WERI-Rb-1 (cell line): ENCODE measurements at regions not wholly inside any gene's neighbourhood (a gene's known extent, or its start where the extent isn't known, plus 50 kb on each side); places are given as distances from the start of the nearest gene placed in this dataset.

ENCODE experiments used
- DNase-seq: peaks from one replicate; pipeline ENCODE4 v3.0.0-alpha.2; 2020
- H3K27ac ChIP-seq: fragments of 250-450 bp; sonication (Bioruptor Pico); 2 replicates; pipeline ENCODE4 v1.5.1; 2020; ENCODE audit warnings: mild to moderate bottlenecking, moderate library complexity
- H3K27me3 ChIP-seq: fragments of 250-450 bp; sonication (Bioruptor Pico); 2 replicates; pipeline ENCODE4 v1.5.1; 2021; ENCODE audit warnings: mild to moderate bottlenecking, low read depth, moderate library complexity; ENCODE audit not compliant: insufficient read depth, severe bottlenecking
- H3K36me3 ChIP-seq: fragments of 250-450 bp; sonication (Bioruptor Pico); 2 replicates; pipeline ENCODE4 v1.5.1; 2020; ENCODE audit warnings: mild to moderate bottlenecking, moderate library complexity
- H3K4me3 ChIP-seq: 2 replicates; pipeline ENCODE4 v1.5.1; 2011; ENCODE audit warnings: low read depth, mild to moderate bottlenecking, control low read depth, low read length
- H3K9me3 ChIP-seq: fragments of 250-450 bp; sonication (Bioruptor Pico); 2 replicates; pipeline ENCODE4 v1.5.1; 2021; ENCODE audit warnings: mild to moderate bottlenecking, moderate library complexity; ENCODE audit not compliant: severe bottlenecking
- TF ChIP-seq, protein P1 (sequence below): IDR thresholded peaks from 2 replicates; pipeline ENCODE4 v1.5.1; 2011; ENCODE audit warnings: low read depth, mild to moderate bottlenecking, control low read depth, inconsistent platforms, low read length

DNA sequence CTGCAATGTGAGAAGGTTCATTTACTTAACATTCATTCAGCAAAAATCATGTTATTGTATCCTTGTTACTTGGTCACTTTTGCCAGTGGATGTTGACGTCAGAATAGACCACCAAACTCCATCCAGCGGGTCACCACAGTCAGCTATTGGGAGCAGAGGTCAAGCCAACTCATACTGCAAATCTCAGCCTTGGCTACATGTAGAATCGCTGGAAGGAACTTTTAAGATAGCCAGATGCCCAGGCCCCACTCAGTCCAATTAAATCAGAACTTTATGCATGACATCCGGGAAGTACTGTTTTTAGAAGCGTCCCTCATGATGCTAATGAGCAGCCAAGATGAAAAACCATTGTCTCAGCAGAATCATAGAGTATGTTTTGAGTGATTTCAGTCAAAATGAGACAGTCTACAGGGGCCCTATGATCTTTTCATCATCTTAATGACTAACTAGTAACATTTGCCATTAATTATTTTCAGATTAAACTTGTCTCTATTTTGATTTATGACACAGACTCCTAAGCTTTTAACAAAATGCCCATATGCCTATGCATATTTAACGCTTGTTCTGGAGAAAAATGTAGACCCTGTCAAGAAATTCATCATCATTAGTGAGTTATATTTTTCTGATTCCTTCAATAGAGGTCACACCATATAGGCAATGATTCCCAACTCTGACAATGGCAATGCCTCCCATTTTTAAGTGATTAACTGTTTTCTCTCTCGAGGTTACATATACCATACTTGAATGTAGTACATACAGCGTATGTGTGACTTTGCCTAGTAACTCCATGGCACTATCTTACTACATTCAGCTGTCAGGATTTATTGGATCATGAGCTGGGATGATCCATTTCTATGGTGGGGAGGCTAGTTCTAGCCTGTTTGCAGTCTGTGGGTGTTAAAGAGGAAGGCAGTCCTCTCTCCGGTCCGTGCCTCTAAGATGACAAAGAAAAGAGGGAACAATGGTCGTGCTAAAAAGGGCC lies 63.7 kb upstream of the CCBE1 start:
- Histone ChIP-seq H3K4me3 (no peak overlapping the region), H3K9me3 (no peaks in the 10 kb centered on the region), H3K36me3 (no peaks in the 10 kb centered on the region), H3K27ac (no peak overlapping the region), H3K27me3 (no peaks in the 10 kb centered on the region)
- DNase-seq = no peak
- TF ChIP-seq, protein P1, sequence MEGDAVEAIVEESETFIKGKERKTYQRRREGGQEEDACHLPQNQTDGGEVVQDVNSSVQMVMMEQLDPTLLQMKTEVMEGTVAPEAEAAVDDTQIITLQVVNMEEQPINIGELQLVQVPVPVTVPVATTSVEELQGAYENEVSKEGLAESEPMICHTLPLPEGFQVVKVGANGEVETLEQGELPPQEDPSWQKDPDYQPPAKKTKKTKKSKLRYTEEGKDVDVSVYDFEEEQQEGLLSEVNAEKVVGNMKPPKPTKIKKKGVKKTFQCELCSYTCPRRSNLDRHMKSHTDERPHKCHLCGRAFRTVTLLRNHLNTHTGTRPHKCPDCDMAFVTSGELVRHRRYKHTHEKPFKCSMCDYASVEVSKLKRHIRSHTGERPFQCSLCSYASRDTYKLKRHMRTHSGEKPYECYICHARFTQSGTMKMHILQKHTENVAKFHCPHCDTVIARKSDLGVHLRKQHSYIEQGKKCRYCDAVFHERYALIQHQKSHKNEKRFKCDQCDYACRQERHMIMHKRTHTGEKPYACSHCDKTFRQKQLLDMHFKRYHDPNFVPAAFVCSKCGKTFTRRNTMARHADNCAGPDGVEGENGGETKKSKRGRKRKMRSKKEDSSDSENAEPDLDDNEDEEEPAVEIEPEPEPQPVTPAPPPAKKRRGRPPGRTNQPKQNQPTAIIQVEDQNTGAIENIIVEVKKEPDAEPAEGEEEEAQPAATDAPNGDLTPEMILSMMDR = no peak

DNA sequence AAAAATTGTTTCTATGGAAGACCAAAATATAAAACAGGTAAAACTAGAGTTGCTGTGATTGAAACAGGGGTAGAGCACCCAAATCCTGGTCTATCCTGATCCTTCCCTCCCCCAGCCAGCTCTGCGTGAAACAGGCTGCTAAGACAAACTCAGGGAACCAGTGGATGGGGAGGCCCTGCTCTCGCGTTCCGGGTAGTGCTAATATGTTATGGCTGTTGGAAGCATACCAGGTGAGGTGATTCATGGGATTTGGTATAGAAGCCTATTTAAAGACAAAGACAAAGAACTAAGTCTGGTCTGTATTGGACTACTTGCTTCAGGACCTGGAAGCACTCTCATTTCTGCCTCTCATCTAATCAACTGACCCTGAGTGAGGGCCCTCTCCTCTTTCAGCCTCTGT lies 63.0 kb upstream of the CCBE1 start:
- TF ChIP-seq, protein P1 = no peak
- no peaks in the 10 kb centered on the region for H3K27me3 ChIP-seq
- no peaks in the 10 kb centered on the region for H3K36me3 ChIP-seq
- no peak for DNase-seq
- H3K9me3 ChIP-seq = no peaks in the 10 kb centered on the region
- no peak overlapping the region for H3K4me3 ChIP-seq
- no peak overlapping the region for H3K27ac ChIP-seq

DNA sequence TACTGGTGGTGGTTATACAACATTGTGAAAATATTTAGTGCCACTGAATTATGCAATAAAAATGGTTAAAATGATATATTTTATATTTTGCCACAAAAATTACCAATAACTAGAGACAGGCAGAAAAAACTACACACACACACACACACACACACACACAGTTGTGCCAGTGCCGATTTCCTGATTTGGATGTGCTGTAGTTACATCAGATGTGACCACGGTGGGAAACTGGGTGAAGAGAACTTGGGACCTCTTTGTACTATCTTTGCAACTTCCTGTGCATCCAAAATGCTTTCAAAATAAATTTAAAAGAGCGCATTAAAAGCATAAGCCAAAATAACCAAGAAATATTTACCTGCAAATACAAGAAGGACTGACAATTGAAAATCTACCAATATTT lies 61.6 kb upstream of the CCBE1 start:
- no peak overlapping the region for H3K4me3 ChIP-seq
- H3K27ac ChIP-seq = no peak overlapping the region
- TF ChIP-seq, protein P1 = no peak
- no peaks in the 10 kb centered on the region for H3K27me3 ChIP-seq
- no peaks in the 10 kb centered on the region for H3K36me3 ChIP-seq
- H3K9me3 ChIP-seq = no peaks in the 10 kb centered on the region
- no peak for DNase-seq

DNA sequence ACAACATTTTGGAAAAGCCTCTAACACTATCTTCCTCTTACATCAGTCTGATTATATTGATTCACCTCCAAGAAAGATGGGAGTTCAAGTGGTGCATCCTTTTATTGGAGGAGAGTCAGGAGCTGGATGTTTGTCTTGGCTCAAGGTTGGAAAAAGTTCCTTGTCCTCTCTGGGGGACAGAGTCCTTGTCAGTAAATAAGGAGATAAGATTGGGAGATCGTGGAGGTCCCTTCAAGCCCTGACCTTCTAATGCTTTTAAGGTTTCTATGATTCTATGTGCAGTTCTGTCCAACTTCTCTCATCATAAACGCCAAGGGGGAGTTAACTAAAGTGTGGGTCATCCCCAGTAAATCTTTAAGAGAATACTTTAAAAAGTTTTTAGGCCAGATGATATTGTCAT lies 60.9 kb upstream of the CCBE1 start:
- H3K27ac ChIP-seq = no peak overlapping the region
- H3K27me3 ChIP-seq = no peaks in the 10 kb centered on the region
- no peak overlapping the region for H3K4me3 ChIP-seq
- TF ChIP-seq, protein P1 = no peak
- H3K9me3 ChIP-seq = no peaks in the 10 kb centered on the region
- DNase-seq = no peak
- no peaks in the 10 kb centered on the region for H3K36me3 ChIP-seq

DNA sequence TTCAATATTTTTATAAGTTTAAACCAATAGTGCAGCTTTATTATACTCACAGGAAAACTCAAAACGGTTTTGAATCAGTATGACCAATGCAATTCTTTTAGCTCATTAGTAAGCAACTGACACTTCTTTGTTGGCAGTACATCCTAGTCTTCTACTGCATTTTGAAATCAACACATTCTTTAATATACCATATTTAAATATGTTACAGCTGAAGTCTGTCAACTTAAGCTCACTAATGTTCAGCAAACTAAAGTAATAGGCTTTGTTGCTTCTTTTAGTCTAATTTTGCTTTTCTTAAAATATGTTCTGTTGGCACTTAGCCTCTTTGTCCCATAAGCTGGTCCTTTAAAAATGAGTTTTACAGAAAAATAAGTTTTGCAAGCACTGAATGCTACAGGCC lies 55.4 kb upstream of the CCBE1 start:
- Histone ChIP-seq H3K27ac (no peak overlapping the region), H3K4me3 (no peak overlapping the region), H3K36me3 (no peaks in the 10 kb centered on the region), H3K9me3 (no peaks in the 10 kb centered on the region), H3K27me3 (no peaks in the 10 kb centered on the region)
- TF ChIP-seq, protein P1 = no peak
- no peak for DNase-seq
